Smooth muscle cell of the brain vasculature (primary cell): ENCODE measurements at regions not wholly inside any gene's neighbourhood (a gene's known extent, or its start where the extent isn't known, plus 50 kb on each side); places are given as distances from the start of the nearest gene placed in this dataset.
"Not testable (repeated sequence)": the region's sequence is repeated elsewhere in the genome, so short reads cannot be mapped to it uniquely, and the experiment has no call there.

ENCODE experiments used
- DNase-seq: peaks from one replicate; pipeline ENCODE4 v3.0.0-alpha.2; 2012; ENCODE audit warnings: low read depth, low spot score

GRCh38 chr3:144737281-144737680 lies 765.7 kb downstream of the DIPK2A start:
- DNase-seq, result no peak

GRCh38 chr3:144743225-144743668 lies 771.6 kb downstream of the DIPK2A start:
- DNase-seq, result no peak

GRCh38 chr3:144744473-144744872 lies 772.9 kb downstream of the DIPK2A start:
- DNase-seq, result no peak

GRCh38 chr3:144746631-144747030 lies 775.0 kb downstream of the DIPK2A start:
- DNase-seq, result no peak

- not testable (repeated sequence) for DNase-seq
Measured at GRCh38 chr3:144749536-144750253, 778.1 kb downstream of the DIPK2A start.

GRCh38 chr3:144754076-144754783 lies 782.6 kb downstream of the DIPK2A start:
- no peak for DNase-seq

- no peak for DNase-seq
Measured at GRCh38 chr3:144756704-144757440, 785.2 kb downstream of the DIPK2A start.

GRCh38 chr3:144760831-144761230 lies 789.2 kb downstream of the DIPK2A start:
- DNase-seq, result no peak

GRCh38 chr3:144762091-144762490 lies 790.5 kb downstream of the DIPK2A start:
- no peak for DNase-seq

GRCh38 chr3:144763878-144764454 lies 792.3 kb downstream of the DIPK2A start:
- no peak for DNase-seq

- no peak for DNase-seq
Measured at GRCh38 chr3:144770281-144770680, 798.7 kb downstream of the DIPK2A start.

GRCh38 chr3:144770915-144771351 lies 799.3 kb downstream of the DIPK2A start:
- DNase-seq, result no peak

- DNase-seq, result peak; percentile 65
Measured at GRCh38 chr3:144771381-144771870, 799.8 kb downstream of the DIPK2A start.

GRCh38 chr3:144772372-144772771 lies 800.7 kb downstream of the DIPK2A start:
- DNase-seq, result no peak

GRCh38 chr3:144773350-144773749 lies 801.7 kb downstream of the DIPK2A start:
- DNase-seq, result no peak

- DNase-seq, result no peak
Measured at GRCh38 chr3:144774897-144775296, 803.3 kb downstream of the DIPK2A start.

- DNase-seq, result no peak
Measured at GRCh38 chr3:144775551-144775950, 803.9 kb downstream of the DIPK2A start.

- DNase-seq, result no peak
Measured at GRCh38 chr3:144777906-144778305, 806.3 kb downstream of the DIPK2A start.

GRCh38 chr3:144791034-144791433 lies 819.4 kb downstream of the DIPK2A start:
- DNase-seq, result no peak

GRCh38 chr3:144801890-144802289 lies 830.3 kb downstream of the DIPK2A start:
- no peak for DNase-seq

- DNase-seq, result no peak
Measured at GRCh38 chr3:144809380-144809779, 837.8 kb downstream of the DIPK2A start.

GRCh38 chr3:144810160-144810559 lies 838.5 kb downstream of the DIPK2A start:
- DNase-seq, result no peak
